ENCODE measurements at regions not wholly inside any gene's neighbourhood (a gene's known extent, or its start where the extent isn't known, plus 50 kb on each side); places are given as distances from the start of the nearest gene placed in this dataset.

DNA sequence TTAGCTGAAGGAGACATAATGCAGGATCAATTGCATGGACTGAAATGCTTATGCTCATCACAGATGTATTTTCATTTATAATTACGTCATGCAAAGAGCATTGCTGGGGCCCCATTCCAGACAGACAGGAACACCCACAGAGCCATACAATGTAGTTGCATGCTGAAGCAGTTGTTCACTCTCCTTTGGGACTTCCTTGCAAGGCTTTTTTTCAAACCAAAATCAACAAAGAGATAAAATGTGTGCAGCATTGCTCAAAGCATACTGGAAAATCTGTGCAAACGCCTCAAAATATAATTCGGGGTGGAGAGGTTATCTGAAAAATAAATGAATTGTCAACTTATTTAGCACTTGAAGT, 463.2 kb downstream of the CDH2 start:
- DNase-seq (ENCODE audit: low read depth in 1 of 2, low spot score in 1 of 2): no peak
- TF ChIP-seq SPI1 (IDR thresholded peaks at IDR 0.05; ENCODE audit: borderline replicate concordance, low read depth) (no peak), POLR2AphosphoS5 (IDR thresholded peaks at IDR 0.05; ENCODE audit: low read depth) (no peak), CTCF (IDR thresholded peaks at IDR 0.05; ENCODE audit: insufficient read depth, low read length) (no peak), GABPA (IDR thresholded peaks at IDR 0.05; ENCODE audit: low read depth) (no peak)
- TF ChIP-seq, protein P1, sequence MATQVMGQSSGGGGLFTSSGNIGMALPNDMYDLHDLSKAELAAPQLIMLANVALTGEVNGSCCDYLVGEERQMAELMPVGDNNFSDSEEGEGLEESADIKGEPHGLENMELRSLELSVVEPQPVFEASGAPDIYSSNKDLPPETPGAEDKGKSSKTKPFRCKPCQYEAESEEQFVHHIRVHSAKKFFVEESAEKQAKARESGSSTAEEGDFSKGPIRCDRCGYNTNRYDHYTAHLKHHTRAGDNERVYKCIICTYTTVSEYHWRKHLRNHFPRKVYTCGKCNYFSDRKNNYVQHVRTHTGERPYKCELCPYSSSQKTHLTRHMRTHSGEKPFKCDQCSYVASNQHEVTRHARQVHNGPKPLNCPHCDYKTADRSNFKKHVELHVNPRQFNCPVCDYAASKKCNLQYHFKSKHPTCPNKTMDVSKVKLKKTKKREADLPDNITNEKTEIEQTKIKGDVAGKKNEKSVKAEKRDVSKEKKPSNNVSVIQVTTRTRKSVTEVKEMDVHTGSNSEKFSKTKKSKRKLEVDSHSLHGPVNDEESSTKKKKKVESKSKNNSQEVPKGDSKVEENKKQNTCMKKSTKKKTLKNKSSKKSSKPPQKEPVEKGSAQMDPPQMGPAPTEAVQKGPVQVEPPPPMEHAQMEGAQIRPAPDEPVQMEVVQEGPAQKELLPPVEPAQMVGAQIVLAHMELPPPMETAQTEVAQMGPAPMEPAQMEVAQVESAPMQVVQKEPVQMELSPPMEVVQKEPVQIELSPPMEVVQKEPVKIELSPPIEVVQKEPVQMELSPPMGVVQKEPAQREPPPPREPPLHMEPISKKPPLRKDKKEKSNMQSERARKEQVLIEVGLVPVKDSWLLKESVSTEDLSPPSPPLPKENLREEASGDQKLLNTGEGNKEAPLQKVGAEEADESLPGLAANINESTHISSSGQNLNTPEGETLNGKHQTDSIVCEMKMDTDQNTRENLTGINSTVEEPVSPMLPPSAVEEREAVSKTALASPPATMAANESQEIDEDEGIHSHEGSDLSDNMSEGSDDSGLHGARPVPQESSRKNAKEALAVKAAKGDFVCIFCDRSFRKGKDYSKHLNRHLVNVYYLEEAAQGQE (IDR thresholded peaks at IDR 0.05; ENCODE audit: insufficient replicate concordance, low read depth): no peak
- Histone ChIP-seq H3K27me3 (ENCODE audit: insufficient read depth, poor library complexity, severe bottlenecking) (no peaks in the 10 kb centered on the region), H3K4me3 (replicated peaks; ENCODE audit: insufficient read depth, low read length) (no peak overlapping the region), H3K27ac (replicated peaks) (no peak overlapping the region)

DNA sequence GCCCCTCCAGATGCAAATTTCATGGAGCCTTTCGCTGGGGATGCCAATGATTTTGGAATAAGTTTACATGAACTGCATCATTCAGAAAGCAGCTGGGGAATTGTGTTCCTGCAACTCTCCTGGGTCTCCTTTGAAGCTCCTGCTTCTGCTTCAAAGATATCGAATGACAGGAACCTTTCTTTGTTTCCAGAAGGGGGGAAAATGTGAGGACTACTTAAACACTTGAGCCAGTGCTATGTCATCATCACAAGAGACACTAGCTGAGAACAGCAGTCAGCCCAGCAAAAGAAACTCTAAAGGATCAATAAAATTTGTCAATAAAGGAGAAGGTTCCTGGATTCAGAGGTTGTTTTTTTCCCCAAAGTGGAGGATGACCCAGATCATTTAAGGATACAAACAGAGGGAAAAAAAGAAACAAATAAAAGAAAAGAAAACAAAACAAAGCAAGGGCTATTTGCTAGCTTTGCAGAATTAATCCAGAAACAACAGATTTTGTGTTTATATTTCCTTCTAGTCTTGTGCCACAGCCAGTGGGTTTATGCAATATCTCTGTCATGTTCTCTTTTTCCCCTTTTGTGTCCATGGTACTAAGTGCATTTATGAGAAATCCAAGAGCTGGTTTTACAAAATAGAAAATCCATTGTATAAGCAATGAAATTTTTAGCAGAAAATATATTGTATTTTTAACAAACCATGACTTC, 463.7 kb downstream of the CDH2 start:
- H3K27ac ChIP-seq (replicated peaks): no peak overlapping the region
- TF ChIP-seq, protein P1 (IDR thresholded peaks at IDR 0.05; ENCODE audit: insufficient replicate concordance, low read depth): no peak
- TF ChIP-seq CTCF (IDR thresholded peaks at IDR 0.05; ENCODE audit: insufficient read depth, low read length) (no peak), POLR2AphosphoS5 (IDR thresholded peaks at IDR 0.05; ENCODE audit: low read depth) (no peak), SPI1 (IDR thresholded peaks at IDR 0.05; ENCODE audit: borderline replicate concordance, low read depth) (no peak), GABPA (IDR thresholded peaks at IDR 0.05; ENCODE audit: low read depth) (no peak)
- no peaks in the 10 kb centered on the region for H3K27me3 ChIP-seq (ENCODE audit: insufficient read depth, poor library complexity, severe bottlenecking)
- H3K4me3 ChIP-seq (replicated peaks; ENCODE audit: insufficient read depth, low read length): no peak overlapping the region
- DNase-seq (ENCODE audit: low read depth in 1 of 2, low spot score in 1 of 2): no peak

- H3K27me3 ChIP-seq (ENCODE audit: insufficient read depth, poor library complexity, severe bottlenecking): no peaks in the 10 kb centered on the region
- H3K4me3 ChIP-seq (replicated peaks; ENCODE audit: insufficient read depth, low read length): no peak overlapping the region
- no peak for DNase-seq (ENCODE audit: low read depth in 1 of 2, low spot score in 1 of 2)
- H3K27ac ChIP-seq (replicated peaks): no peak overlapping the region
- no peak for TF ChIP-seq SPI1 (IDR thresholded peaks at IDR 0.05; ENCODE audit: borderline replicate concordance, low read depth)
- TF ChIP-seq GABPA (IDR thresholded peaks at IDR 0.05; ENCODE audit: low read depth): no peak
- TF ChIP-seq CTCF (IDR thresholded peaks at IDR 0.05; ENCODE audit: insufficient read depth, low read length): no peak
- TF ChIP-seq, protein P1 (IDR thresholded peaks at IDR 0.05; ENCODE audit: insufficient replicate concordance, low read depth): no peak
- no peak for TF ChIP-seq POLR2AphosphoS5 (IDR thresholded peaks at IDR 0.05; ENCODE audit: low read depth)
These were observed 464.9 kb downstream of the CDH2 start for GRCh38 chr18:27712066-27712465.

Measured in HL-60 (cell line).